ENCODE measurements at regions not wholly inside any gene's neighbourhood (a gene's known extent, or its start where the extent isn't known, plus 50 kb on each side); places are given as distances from the start of the nearest gene placed in this dataset.

GRCh38 chr15:99507504-99508310 lies 58.1 kb upstream of the MEF2A start (continued):
- TF ChIP-seq GFI1B (tag by site-specific recombination; IDR thresholded peaks at IDR 0.05) (no peak), ZBTB8A (tag by site-specific recombination; IDR thresholded peaks at IDR 0.05) (no peak), MZF1 (tag by site-specific recombination; IDR thresholded peaks at IDR 0.05; ENCODE audit: borderline replicate concordance) (no peak), ZNF548 (tag by site-specific recombination; IDR thresholded peaks at IDR 0.05) (no peak), ZNF585B (tag by site-specific recombination; IDR thresholded peaks at IDR 0.05) (no peak), PRDM1 (tag by site-specific recombination; IDR thresholded peaks at IDR 0.05) (no peak), ZFP37 (tag by site-specific recombination; IDR thresholded peaks at IDR 0.05) (no peak), ATF2 (tag by site-specific recombination; IDR thresholded peaks at IDR 0.05; ENCODE audit: low read depth) (no peak), ZNF37A (tag by site-specific recombination; IDR thresholded peaks at IDR 0.05) (no peak), ZNF335 (tag by site-specific recombination; conservative IDR thresholded peaks at IDR 0.05) (peak; percentile 43; the same call in 1 of the 2 replicates), ZNF677 (tag by site-specific recombination; IDR thresholded peaks at IDR 0.05) (no peak), ZNF843 (tag by site-specific recombination; IDR thresholded peaks at IDR 0.05) (0 out of 2 replicates have a peak, but pooled peaks have one; percentile 48), ZNF2 (tag by site-specific recombination; IDR thresholded peaks at IDR 0.05) (no peak), ZNF791 (tag by site-specific recombination; IDR thresholded peaks at IDR 0.05) (no peak), ZNF221 (tag by site-specific recombination; IDR thresholded peaks at IDR 0.05; ENCODE audit: borderline replicate concordance) (no peak), SP7 (tag by site-specific recombination; IDR thresholded peaks at IDR 0.05) (0 out of 2 replicates have a peak, but pooled peaks have one; percentile 22), ZNF518A (tag by site-specific recombination; conservative IDR thresholded peaks at IDR 0.05; ENCODE audit: low read depth) (no peak), ZIC2 (tag by site-specific recombination; IDR thresholded peaks at IDR 0.05) (peak; percentile 42; the same call in 1 of the 2 replicates), ZBTB44 (tag by site-specific recombination; IDR thresholded peaks at IDR 0.05) (peak; percentile 61; the same call in 1 of the 2 replicates), SCRT2 (tag by site-specific recombination; IDR thresholded peaks at IDR 0.05) (no peak), CTCF (tag by site-specific recombination; IDR thresholded peaks at IDR 0.05) (no peak), ZBTB7A (tag by site-specific recombination; IDR thresholded peaks at IDR 0.05; ENCODE audit: low read depth) (no peak), BCL6B (tag by site-specific recombination; IDR thresholded peaks at IDR 0.05) (no peak), ZNF10 (tag by site-specific recombination; IDR thresholded peaks at IDR 0.05) (no peak), ZNF366 (tag by site-specific recombination; conservative IDR thresholded peaks at IDR 0.05) (no peak), GLIS1 (tag by site-specific recombination; IDR thresholded peaks at IDR 0.05) (peak; percentile 79), ZNF596 (tag by site-specific recombination; IDR thresholded peaks at IDR 0.05) (no peak), ZNF302 (tag by site-specific recombination; IDR thresholded peaks at IDR 0.05; ENCODE audit: low read depth) (no peak), GLIS2 (tag by site-specific recombination; IDR thresholded peaks at IDR 0.05) (no peak), ZNF549 (tag by site-specific recombination; IDR thresholded peaks at IDR 0.05) (no peak)

All from HEK293 (cell line).